ENCODE measurements at regions not wholly inside any gene's neighbourhood (a gene's known extent, or its start where the extent isn't known, plus 50 kb on each side); places are given as distances from the start of the nearest gene placed in this dataset.

DNA sequence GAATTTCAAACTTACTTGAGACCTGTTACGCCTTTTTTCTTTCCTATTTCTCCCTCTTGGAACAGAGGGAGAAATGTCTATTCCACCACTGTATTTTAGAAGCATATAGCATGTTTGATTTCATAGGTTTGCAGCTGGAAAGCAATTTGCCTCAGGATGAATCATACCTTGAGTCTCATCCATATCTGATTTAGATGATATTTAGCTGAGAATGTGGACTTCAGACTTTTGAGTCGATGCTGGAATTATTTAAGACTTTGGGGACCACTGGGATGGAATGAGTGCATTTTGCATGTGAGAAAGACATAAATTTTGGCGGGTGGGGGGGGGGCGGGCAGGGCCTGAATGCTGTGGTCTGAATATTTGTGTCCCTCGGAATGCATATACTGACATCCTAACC is 67.3 kb upstream of the FOXN2 start:
- intact Hi-C loops (cut with DNase I; ENCODE audit: low total_unique reads), result loop anchor here (10.0 kb wide), 1 partner anchor 48 kb away; no protein-coding TSS in a partner anchor
- TF ChIP-seq, protein P1, sequence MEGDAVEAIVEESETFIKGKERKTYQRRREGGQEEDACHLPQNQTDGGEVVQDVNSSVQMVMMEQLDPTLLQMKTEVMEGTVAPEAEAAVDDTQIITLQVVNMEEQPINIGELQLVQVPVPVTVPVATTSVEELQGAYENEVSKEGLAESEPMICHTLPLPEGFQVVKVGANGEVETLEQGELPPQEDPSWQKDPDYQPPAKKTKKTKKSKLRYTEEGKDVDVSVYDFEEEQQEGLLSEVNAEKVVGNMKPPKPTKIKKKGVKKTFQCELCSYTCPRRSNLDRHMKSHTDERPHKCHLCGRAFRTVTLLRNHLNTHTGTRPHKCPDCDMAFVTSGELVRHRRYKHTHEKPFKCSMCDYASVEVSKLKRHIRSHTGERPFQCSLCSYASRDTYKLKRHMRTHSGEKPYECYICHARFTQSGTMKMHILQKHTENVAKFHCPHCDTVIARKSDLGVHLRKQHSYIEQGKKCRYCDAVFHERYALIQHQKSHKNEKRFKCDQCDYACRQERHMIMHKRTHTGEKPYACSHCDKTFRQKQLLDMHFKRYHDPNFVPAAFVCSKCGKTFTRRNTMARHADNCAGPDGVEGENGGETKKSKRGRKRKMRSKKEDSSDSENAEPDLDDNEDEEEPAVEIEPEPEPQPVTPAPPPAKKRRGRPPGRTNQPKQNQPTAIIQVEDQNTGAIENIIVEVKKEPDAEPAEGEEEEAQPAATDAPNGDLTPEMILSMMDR (IDR thresholded peaks at IDR 0.05), result no peak
- no peaks in the 10 kb centered on the region for H3K36me3 ChIP-seq
- H3K9me3 ChIP-seq, result no peaks in the 10 kb centered on the region
- H3K4me1 ChIP-seq, result peaks cover 0 to 26% (median 12%) of the 10 kb centered on the region in 4 donors
- H3K27ac ChIP-seq, result no peak overlapping the region
- no peak for DNase-seq
- no peaks in the 10 kb centered on the region for H3K27me3 ChIP-seq
- no peak overlapping the region for H3K4me3 ChIP-seq

DNA sequence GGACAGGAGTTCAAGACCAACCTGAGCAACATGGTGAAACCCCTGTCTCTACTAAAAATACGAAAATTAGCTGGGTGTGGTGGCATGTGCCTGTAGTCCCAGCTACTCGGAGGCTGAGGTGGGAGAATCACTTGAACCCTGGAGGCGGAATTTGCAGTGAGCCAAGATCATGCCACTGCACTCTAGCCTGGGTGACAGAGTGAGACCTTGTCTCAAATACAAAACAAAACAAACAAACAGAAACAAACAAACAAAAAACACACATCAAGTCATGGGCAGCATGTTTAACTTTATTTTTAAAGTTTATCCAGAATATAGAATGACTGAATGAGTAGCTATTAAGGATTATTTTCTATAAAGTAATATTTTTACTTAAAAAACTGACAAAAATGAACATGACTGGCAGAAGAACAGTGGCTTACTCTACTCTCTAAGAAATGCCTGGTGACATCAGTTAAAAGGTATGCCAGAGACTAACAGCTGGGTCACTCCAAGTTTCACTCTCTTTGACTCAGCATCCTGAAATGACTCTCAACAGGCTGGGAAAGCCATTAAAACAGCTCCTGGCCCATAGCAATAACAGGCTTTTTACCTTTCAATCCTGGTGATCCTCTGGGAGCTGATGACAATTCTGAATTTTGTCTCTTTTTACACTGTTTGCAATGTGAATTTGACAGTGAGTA is 66.1 kb upstream of the FOXN2 start:
- Histone ChIP-seq H3K4me1 (peaks cover 0 to 26% (median 12%) of the 10 kb centered on the region in 4 donors), H3K27me3 (no peaks in the 10 kb centered on the region), H3K4me3 (no peak overlapping the region), H3K9me3 (no peaks in the 10 kb centered on the region), H3K27ac (peak overlapping the region; percentile 3 to 16), H3K36me3 (no peaks in the 10 kb centered on the region)
- intact Hi-C loops (cut with DNase I; ENCODE audit: low total_unique reads), result loop anchor here (10.0 kb wide), 1 partner anchor 46 kb away; no protein-coding TSS in a partner anchor
- TF ChIP-seq, protein P1 (IDR thresholded peaks at IDR 0.05), result no peak
- DNase-seq, result no peak

DNA sequence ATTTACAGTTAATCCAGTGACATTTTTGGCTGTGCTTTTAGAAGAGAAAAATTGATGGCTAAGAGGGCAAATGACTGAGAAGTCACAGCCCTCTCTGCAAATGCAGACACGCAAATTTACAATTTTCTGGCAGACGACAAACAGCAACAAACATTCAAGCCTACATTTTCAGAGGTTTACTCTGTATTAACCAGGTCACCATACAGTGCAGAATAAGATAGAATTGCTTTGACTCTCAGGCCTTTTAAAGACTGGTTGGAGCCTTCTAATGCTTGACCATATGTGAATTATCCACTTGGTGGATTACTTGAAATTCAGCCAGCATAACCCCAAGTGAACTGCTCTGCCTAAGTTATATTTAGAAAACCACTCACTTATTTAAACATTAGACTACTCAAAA is 65.5 kb upstream of the FOXN2 start:
- intact Hi-C loops (cut with DNase I; ENCODE audit: low total_unique reads), result loop anchor here (10.0 kb wide), 1 partner anchor 46 kb away; no protein-coding TSS in a partner anchor

GRCh38 chr2:48249631-48250473 is 64.6 kb upstream of the FOXN2 start:
- peak overlapping the region in 1 of 2 donors; percentile 16 for H3K27ac ChIP-seq
- intact Hi-C loops (cut with DNase I; ENCODE audit: low total_unique reads), result loop anchor here (10.0 kb wide), 1 partner anchor 45 kb away; no protein-coding TSS in a partner anchor
- no peaks in the 10 kb centered on the region for H3K27me3 ChIP-seq
- H3K36me3 ChIP-seq, result no peaks in the 10 kb centered on the region
- peaks cover 0 to 26% (median 12%) of the 10 kb centered on the region in 4 donors for H3K4me1 ChIP-seq
- DNase-seq, result peak in 1 of 2 donors; percentile 32
- TF ChIP-seq, protein P1 (IDR thresholded peaks at IDR 0.05), result no peak
- H3K4me3 ChIP-seq, result no peak overlapping the region
- no peaks in the 10 kb centered on the region for H3K9me3 ChIP-seq

More for the DNA sequence above, 65.5 kb upstream of the FOXN2 start:
- H3K4me1 ChIP-seq, result peaks cover 0 to 26% (median 12%) of the 10 kb centered on the region in 4 donors
- no peaks in the 10 kb centered on the region for H3K36me3 ChIP-seq
- H3K27ac ChIP-seq, result peak overlapping the region; percentile 3 to 16
- TF ChIP-seq, protein P1 (IDR thresholded peaks at IDR 0.05), result no peak
- no peak for DNase-seq
- H3K27me3 ChIP-seq, result no peaks in the 10 kb centered on the region
- no peaks in the 10 kb centered on the region for H3K9me3 ChIP-seq
- H3K4me3 ChIP-seq, result no peak overlapping the region

GRCh38 chr2:48250474-48250844 is 64.0 kb upstream of the FOXN2 start:
- Histone ChIP-seq H3K36me3 (no peaks in the 10 kb centered on the region), H3K27me3 (no peaks in the 10 kb centered on the region), H3K9me3 (no peaks in the 10 kb centered on the region), H3K27ac (no peak overlapping the region), H3K4me3 (no peak overlapping the region), H3K4me1 (peaks cover 0 to 26% (median 12%) of the 10 kb centered on the region in 4 donors)
- DNase-seq, result no peak
- intact Hi-C loops (cut with DNase I; ENCODE audit: low total_unique reads), result no loop called here
- TF ChIP-seq, protein P1 (IDR thresholded peaks at IDR 0.05), result no peak

All from tibial artery (tissue), 4 donors.